Fibroblast of skin of right biceps (primary cell): ENCODE measurements at regions not wholly inside any gene's neighbourhood (a gene's known extent, or its start where the extent isn't known, plus 50 kb on each side); places are given as distances from the start of the nearest gene placed in this dataset.
"Not testable (repeated sequence)": the region's sequence is repeated elsewhere in the genome, so short reads cannot be mapped to it uniquely, and the experiment has no call there.

Experiments used
- DNase-seq: peaks from one replicate; pipeline ENCODE4 v3.0.0-alpha.2; 2013

GRCh38 chr1:38497921-38498656 lies 361.5 kb downstream of the RRAGC start:
- DNase-seq: no peak

- not testable (repeated sequence) for DNase-seq
Observed at GRCh38 chr1:38493306-38493705, 366.3 kb downstream of the RRAGC start.

- peak; percentile 18 for DNase-seq
Observed at GRCh38 chr1:38489844-38490270, 369.7 kb downstream of the RRAGC start.

DNA sequence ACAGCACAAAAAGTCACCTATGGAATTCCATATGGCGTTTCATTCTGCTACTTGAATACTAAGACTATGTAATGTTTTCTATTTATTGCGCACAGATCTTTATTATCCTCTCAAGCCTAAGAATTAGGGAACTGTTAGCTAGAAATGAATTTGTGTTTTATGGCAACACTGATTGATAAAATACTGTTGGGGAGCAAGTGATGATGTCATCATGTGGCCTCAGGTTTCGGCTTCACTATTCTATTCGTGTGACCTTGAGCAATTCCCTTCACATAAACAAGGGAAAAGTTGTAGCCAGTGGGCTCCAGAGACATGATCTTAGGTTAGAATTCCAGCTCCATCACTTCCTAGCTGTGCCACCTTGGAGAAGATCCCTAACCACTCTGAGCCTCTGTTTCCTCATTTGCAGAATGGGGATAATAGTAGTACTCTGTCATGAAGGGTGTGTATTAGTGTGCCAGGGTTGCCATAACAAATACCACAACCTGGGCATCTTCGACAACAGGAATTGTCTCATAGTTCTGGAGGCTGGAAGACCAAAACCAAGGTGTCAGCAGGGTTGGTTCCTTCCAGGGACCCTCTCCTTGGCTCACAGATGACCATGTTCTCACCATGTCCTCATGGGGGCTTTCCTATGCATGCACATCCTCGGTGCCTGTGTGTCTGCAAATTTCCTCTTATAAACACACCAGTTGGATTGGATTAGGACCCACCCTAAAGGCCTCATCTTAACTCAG lies 371.2 kb downstream of the RRAGC start:
- no peak for DNase-seq

GRCh38 chr1:38487396-38487795 lies 372.2 kb downstream of the RRAGC start:
- no peak for DNase-seq

- no peak for DNase-seq
Observed at GRCh38 chr1:38486085-38486484, 373.5 kb downstream of the RRAGC start.

DNA sequence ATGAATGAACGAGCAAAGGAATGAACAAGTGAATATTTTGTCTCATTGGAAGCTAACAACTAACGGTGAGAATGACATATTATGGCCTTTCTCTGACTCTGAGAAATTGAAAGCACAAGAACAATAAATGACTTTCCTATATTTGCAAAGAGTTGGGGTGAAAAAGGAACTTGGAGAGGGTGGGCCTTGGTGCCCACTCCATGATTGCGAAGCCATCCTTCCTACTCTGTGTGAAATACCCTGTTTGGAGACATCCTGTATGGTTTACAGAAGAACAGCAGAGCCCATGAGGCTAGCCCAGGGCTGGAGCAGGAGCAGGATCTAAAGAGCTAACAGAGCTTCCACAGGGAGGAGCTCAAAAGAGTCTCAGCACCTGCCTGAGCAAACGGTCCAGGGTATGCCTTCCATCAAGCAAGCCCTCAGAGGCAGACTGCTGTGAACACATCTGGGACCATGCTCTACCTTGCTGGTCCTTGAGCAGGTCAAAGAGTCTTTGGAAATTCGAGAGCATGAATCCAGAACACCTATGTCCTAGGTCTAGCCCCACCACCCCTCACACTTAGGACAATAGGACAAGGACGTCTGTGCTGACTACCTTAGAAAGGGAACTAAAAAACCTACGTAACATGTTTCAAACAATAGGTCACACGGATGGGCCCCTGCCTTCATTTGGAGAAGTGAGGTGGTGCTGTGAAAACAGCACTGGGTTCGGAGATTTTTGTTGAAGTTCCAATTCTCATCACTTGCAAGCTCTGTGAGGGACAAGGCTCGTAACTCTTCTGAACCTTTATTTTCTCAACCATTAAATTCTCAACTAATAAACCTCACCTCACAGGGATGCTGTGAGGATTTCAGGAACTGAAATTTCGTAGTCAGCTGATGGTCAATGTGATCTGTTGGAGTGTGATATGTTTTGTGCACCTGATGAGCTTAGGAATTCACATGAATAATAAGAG lies 377.4 kb downstream of the RRAGC start:
- DNase-seq: no peak

DNA sequence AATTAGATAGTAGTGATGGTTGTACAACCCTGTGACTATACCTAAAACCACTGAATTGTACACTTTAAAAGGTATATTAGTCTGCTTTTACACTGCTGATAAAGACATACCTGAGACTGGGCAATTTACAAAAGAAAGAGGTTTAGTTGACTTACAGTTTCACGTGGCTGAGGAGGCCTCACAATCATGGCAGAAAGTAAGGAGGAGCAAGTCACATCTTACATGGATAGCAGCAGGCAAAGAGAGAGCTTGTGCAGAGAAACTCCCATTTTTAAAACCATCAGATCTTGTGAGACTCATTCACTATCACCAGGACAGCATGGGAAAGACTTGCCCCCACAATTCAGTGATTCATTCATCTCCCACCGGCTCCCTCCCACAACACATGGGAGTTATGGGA lies 379.9 kb downstream of the RRAGC start:
- DNase-seq: not testable (repeated sequence)

- no peak for DNase-seq
Observed at GRCh38 chr1:38477811-38478210, 381.8 kb downstream of the RRAGC start.

- no peak for DNase-seq
Observed at GRCh38 chr1:38476850-38477178, 382.8 kb downstream of the RRAGC start.

GRCh38 chr1:38476111-38476849 lies 383.3 kb downstream of the RRAGC start:
- no peak for DNase-seq

- DNase-seq: no peak
Observed at GRCh38 chr1:38475624-38476005, 384.0 kb downstream of the RRAGC start.

GRCh38 chr1:38474738-38475623 lies 384.6 kb downstream of the RRAGC start:
- DNase-seq: no peak

GRCh38 chr1:38466487-38466886 lies 393.1 kb downstream of the RRAGC start:
- DNase-seq: no peak

DNA sequence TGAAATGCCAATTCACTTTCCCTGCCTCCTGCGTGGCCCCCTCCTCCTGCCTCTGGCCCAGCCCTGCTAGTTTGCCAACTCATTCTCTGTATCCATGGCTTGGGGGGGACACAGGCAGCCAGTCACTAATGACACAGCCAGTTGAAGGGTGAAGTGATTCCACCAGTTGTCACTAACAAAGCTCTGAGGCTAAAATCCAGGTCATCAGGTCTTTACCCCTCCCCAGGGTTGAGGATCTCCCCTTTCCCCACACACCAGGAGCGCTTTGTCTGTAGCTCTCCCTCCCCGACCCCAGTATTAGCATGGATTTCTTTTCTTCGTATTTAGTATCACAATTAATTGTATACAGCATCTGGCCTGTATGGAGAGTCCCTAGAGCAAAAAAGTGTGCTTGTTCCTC lies 394.1 kb downstream of the RRAGC start:
- no peak for DNase-seq

DNA sequence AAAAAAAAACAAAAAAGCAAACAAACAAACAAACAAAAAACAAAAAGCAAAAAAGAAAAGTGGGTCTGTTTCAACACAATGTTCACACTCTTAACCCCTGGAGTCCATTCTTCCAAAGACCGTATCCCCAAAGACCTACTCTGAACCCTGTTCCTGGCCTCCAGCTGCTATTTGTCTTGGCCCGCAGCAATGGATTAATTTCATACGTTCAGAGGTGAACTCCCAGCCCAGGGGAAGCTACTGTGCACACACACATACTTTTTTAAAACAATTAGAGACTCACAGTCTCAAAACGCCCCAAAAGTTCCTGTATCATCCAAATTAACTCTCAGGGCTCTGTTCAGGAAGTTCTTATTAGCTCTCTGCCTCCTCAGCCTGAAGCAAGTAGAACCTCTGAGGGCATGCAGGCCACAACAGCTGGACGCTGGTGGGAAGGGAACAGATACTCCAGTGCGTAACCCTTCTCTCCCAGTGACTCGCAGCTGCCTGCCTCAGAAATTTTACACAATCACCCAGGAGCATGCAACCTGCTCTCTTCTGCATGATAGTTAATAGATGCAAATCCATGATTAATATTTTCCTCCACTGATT lies 395.4 kb downstream of the RRAGC start:
- DNase-seq: no peak

DNA sequence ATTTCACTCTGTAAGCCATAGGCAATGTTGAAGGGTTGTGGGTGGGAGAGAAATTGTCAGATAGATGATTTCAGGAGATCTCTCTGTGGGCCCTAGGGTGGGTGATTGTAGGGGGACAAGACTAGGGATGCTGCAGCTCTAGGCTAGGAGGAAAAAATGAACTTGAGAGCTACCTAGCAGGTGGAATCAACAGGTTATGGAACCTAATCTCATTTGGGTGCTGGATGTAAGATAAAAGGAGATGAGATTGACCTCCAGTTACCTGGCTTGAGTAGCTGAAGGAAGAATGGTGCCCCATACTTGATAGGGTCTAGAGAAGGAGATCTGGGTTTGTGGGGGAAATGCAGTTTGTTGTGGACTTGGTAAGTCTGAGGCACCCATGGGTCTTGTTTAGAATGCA lies 396.5 kb downstream of the RRAGC start:
- DNase-seq: no peak

DNA sequence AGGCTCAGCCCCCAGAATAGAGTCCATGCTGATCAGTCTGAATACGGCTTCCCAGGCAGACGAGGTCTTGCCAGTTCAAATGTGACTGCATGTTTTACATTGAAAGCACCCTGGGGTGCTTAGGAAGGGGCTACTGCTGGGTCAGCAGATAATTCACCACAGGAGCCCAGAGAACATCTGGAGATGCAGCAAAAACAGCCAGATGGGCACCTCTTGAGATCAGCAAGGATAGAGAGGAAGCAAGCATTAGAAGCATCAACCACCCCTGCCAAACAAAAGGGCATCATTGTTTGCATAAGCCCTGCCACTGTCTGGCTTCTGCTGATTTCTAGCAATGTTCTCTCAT lies 403.1 kb downstream of the RRAGC start:
- DNase-seq: no peak

GRCh38 chr1:38455829-38456530 lies 403.6 kb downstream of the RRAGC start:
- DNase-seq: peak; percentile 42

DNA sequence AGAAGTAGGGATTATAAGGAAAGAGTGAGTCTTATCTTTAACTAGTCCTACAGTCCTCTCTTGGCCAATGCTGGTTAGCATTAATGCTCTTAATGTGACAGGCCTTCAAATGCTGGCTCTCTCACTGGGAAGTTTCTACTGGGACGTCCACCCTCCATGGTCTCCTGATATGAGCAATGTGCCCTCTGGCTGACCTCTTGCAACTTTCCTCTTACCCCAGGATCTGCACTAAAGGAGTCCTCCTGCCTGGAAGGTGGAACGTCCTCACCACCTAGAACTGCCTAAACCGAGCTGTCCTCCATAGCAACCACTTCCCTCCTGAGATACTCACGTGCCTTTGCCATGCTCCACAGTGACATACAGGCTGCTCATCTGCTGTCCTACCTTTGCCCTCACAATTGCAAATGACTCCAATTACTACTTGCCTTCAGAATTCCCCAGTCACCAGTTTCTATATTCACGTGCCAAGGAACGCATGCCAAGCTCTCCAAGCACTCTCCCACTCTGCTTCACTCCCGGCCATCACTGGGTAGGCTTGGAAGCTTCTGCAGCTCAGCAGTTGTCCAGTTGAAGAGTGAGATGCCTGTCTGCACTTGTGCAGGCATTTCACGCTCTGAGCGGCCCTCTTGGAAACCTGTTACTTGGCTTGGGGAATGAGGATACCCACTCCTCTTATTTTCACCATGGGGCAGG lies 404.7 kb downstream of the RRAGC start:
- DNase-seq: no peak
